Lung (tissue), 11 donors: ENCODE measurements at regions not wholly inside any gene's neighbourhood (a gene's known extent, or its start where the extent isn't known, plus 50 kb on each side); places are given as distances from the start of the nearest gene placed in this dataset.

Experiments
- ATAC-seq: fragments of 200-7000 bp; cut with Tn5 transposase; one replicate; pipeline ENCODE4 v1.9.1; 2020; ENCODE audit warnings: moderate number of reproducible peaks; ENCODE audit not compliant: insufficient read depth, low FRiP score
- DNase-seq, 3 donors: peaks; one replicate each; pipeline ENCODE4 v3.0.0-alpha.2; 2013 to 2017
- H3K27ac ChIP-seq, 2 donors: one replicate each; pipeline ENCODE4 v1.5.1; 2013; ENCODE audit warnings: mild to moderate bottlenecking in 2 of 2, moderate library complexity in 2 of 2, control low read depth in 1 of 2, inconsistent platforms in 1 of 2, low read depth in 1 of 2, low read length in 1 of 2
- H3K27me3 ChIP-seq, 3 donors: one replicate each; pipeline ENCODE4 v1.5.1; 2013; ENCODE audit warnings: low read length in 2 of 3; ENCODE audit not compliant: control insufficient read depth in 3 of 3, insufficient read depth in 3 of 3
- H3K36me3 ChIP-seq, 4 donors: one replicate each; pipeline ENCODE4 v1.5.1; 2013; ENCODE audit warnings: low read length in 4 of 4, mild to moderate bottlenecking in 1 of 4, moderate library complexity in 1 of 4; ENCODE audit not compliant: control insufficient read depth in 4 of 4, insufficient read depth in 4 of 4
- H3K4me1 ChIP-seq, 5 donors: one replicate each; pipeline ENCODE4 v1.5.1; 2013; ENCODE audit warnings: low read length in 5 of 5, mild to moderate bottlenecking in 2 of 5, moderate library complexity in 1 of 5; ENCODE audit not compliant: control insufficient read depth in 5 of 5, insufficient read depth in 5 of 5
- H3K4me3 ChIP-seq: one replicate; pipeline ENCODE4 v1.5.1; 2013; ENCODE audit warnings: mild to moderate bottlenecking, control low read depth, moderate library complexity
- H3K9ac ChIP-seq, 2 donors: one replicate each; pipeline ENCODE4 v1.5.1; 2013; ENCODE audit warnings: low read length in 2 of 2, control low read depth in 1 of 2; ENCODE audit not compliant: insufficient read depth in 1 of 2
- H3K9me3 ChIP-seq, 4 donors: one replicate each; pipeline ENCODE4 v1.5.1; 2013; ENCODE audit warnings: low read length in 3 of 4, mild to moderate bottlenecking in 1 of 4, moderate library complexity in 1 of 4; ENCODE audit not compliant: control insufficient read depth in 4 of 4, insufficient read depth in 3 of 4
- WGBS, 2 donors: extraction: QIAGEN DNeasy Blood & Tissue Kit; methylation state at CpG; one replicate each; pipeline ENCODE4 v1.1.7; 2013; 5-methylcytosine and 5-hydroxymethylcytosine counted together
- TF ChIP-seq, protein P1 (sequence below): IDR thresholded peaks from 2 replicates; pipeline ENCODE4 v1.5.1; 2012; ENCODE audit warnings: mild to moderate bottlenecking; ENCODE audit errors: control extremely low read depth, extremely low read depth
- donor health status: control.
- donor health status: control.
- donor health status: Bipolar disorder and iron deficiency.
- donor health status: healthy.
- donor health status: DM: yes; HTN: yes; CAD: no.

DNA sequence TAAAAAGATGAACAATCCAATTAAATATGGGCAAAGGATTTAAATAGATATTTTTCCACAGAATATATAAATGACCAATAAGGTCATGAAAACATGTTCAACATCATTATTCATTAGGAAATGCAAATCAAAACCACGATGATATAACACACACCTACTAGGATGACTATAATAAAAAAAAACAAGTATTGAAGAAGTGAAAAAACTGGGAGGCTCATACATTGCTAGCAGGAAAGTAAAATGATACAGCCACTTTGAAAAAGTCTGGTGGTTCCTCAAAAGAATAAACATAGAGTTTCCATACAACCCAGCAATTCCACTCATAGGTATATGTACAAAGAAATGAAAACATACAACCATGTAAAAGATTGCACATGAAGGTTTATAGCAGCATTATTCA lies 75.7 kb upstream of the RAB4A start:
- TF ChIP-seq, protein P1, sequence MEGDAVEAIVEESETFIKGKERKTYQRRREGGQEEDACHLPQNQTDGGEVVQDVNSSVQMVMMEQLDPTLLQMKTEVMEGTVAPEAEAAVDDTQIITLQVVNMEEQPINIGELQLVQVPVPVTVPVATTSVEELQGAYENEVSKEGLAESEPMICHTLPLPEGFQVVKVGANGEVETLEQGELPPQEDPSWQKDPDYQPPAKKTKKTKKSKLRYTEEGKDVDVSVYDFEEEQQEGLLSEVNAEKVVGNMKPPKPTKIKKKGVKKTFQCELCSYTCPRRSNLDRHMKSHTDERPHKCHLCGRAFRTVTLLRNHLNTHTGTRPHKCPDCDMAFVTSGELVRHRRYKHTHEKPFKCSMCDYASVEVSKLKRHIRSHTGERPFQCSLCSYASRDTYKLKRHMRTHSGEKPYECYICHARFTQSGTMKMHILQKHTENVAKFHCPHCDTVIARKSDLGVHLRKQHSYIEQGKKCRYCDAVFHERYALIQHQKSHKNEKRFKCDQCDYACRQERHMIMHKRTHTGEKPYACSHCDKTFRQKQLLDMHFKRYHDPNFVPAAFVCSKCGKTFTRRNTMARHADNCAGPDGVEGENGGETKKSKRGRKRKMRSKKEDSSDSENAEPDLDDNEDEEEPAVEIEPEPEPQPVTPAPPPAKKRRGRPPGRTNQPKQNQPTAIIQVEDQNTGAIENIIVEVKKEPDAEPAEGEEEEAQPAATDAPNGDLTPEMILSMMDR: no peak
- Histone ChIP-seq H3K27ac (no peak overlapping the region), H3K4me1 (peaks cover 0 to 7% (median 3%) of the 10 kb centered on the region in 5 donors), H3K4me3 (no peak overlapping the region), H3K9ac (no peak overlapping the region), H3K27me3 (no peaks in the 10 kb centered on the region), H3K36me3 (no peaks in the 10 kb centered on the region), H3K9me3 (peaks cover 0 to 3% (median 0%) of the 10 kb centered on the region in 4 donors)
- no peak for DNase-seq
- 79 to 90% methylated on average over 1 of the region's 1 CpG for WGBS, 2 donors
- no peak for ATAC-seq

DNA sequence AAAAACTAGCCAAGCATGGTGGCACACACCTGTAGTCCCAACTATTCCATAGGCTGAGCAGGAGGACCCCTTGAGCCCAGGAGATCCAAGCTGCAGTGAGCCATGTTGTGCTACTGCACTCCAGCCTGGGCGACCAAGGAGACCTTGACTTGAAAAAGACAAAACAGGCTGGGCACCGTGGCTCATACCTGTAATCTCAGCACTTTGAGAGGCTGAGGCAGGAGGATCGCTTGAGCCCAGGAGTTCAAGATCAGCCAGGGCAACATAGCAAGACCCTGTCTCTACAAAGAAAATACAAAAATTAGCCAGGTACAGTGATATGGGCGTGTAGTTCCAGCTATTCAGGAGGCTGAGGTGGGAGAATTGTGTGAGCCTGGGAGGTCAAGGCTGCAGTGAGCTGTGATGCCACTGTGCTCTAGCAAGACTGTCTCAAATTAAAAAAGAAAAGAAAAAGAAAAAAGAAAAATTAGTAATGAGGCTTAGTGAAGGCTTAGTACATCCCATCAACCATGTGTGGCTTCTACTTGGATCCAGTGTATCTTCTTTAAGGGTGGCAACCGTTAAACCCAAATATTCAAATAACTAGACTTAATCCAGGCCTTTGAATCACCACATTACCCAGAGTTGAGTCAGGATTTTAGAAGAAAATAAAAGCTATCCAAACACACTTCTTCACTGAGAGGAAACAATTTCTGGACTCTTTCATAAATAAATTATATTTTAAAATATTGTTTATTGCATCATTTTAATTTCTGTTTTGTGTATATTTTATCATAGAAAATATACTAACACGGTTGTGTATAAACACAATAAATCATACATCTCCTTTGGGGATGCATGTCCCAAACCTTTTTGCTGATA lies 74.3 kb upstream of the RAB4A start:
- Histone ChIP-seq H3K27ac (no peak overlapping the region), H3K4me1 (peaks cover 0 to 8% (median 3%) of the 10 kb centered on the region in 5 donors), H3K9me3 (peaks cover 0 to 3% (median 0%) of the 10 kb centered on the region in 4 donors), H3K36me3 (no peaks in the 10 kb centered on the region), H3K27me3 (no peaks in the 10 kb centered on the region), H3K9ac (no peak overlapping the region), H3K4me3 (no peak overlapping the region)
- TF ChIP-seq, protein P1: no peak
- WGBS, 2 donors: 89 to 95% methylated on average over 6 of the region's 6 CpGs
- ATAC-seq: no peak
- DNase-seq: no peak

DNA sequence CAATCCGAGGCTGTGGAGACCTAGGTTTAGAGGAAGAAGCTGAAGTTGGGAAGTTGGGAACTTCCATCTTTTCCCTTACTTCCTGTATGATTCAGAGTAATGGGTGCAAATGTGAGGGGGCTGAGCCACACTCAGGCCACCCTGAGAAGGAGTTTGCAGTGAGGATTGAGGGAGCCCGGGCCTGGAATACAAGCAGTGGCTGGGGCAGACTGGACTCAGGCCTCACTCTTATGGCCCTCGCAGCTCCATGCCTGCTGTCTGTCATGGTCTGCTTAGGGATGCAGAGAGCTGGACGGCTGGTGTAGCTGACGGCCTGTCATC lies 73.7 kb upstream of the RAB4A start:
- Histone ChIP-seq H3K4me3 (no peak overlapping the region), H3K9ac (no peak overlapping the region), H3K27me3 (no peaks in the 10 kb centered on the region), H3K9me3 (peaks cover 0 to 3% (median 0%) of the 10 kb centered on the region in 4 donors), H3K36me3 (no peaks in the 10 kb centered on the region), H3K4me1 (peaks cover 0 to 8% (median 3%) of the 10 kb centered on the region in 5 donors), H3K27ac (no peak overlapping the region)
- TF ChIP-seq, protein P1: no peak
- no peak for DNase-seq
- WGBS, 2 donors: 83 to 93% methylated on average over 5 of the region's 5 CpGs
- ATAC-seq: no peak
